GM10248 (cell line): ENCODE measurements at regions not wholly inside any gene's neighbourhood (a gene's known extent, or its start where the extent isn't known, plus 50 kb on each side); places are given as distances from the start of the nearest gene placed in this dataset.

Experiments used
- CTCF ChIA-PET: fragments of 300-600 bp; sonication (Branson Sonifier 250); formaldehyde crosslinking; extraction: SDS; loops from one replicate; lab custom pipeline; 2021; ENCODE audit warnings: antibody characterized with exemption; lab: Yijun Ruan, JAX
- POLR2A ChIA-PET: fragments of 350-650 bp; sonication (Branson Sonifier 250); formaldehyde crosslinking; extraction: SDS; loops from one replicate; lab custom pipeline; 2020; ENCODE audit warnings: antibody characterized with exemption; lab: Yijun Ruan, JAX
- DNase-seq: peaks from one replicate; pipeline ENCODE4 v3.0.0; 2012; ENCODE audit errors: extremely low spot score
- CTCF ChIP-seq: IDR thresholded peaks from 2 replicates; pipeline ENCODE4 v1.5.1; 2012; ENCODE audit warnings: mild to moderate bottlenecking, low read depth; ENCODE audit errors: extremely low read depth, missing control alignments, control extremely low read depth

- no peak for DNase-seq
- ChIA-PET CTCF (interaction anchor here (1.1 to 1.5 kb wide), 3 partner anchors 9 to 41 kb away, joined by 3 read pairs; no protein-coding TSS in a partner anchor), POLR2A (no interaction called here)
- TF ChIP-seq CTCF = no peak
These were observed 319.1 kb upstream of the RGS6 start for GRCh38 chr14:71613168-71613567.

- no peak for DNase-seq
- CTCF ChIA-PET = interaction anchor here (0.8 to 3.0 kb wide), 5 partner anchors 8 to 38 kb away, joined by 3 to 13 read pairs (median 3); no protein-coding TSS in a partner anchor
- POLR2A ChIA-PET = no interaction called here
- TF ChIP-seq CTCF = no peak
These were observed 316.2 kb upstream of the RGS6 start for GRCh38 chr14:71616013-71616412.

- ChIA-PET POLR2A (no interaction called here), CTCF (interaction anchor here (3.0 kb wide), 1 partner anchor 9 kb away, joined by 13 read pairs; no protein-coding TSS in a partner anchor)
- no peak for TF ChIP-seq CTCF
- DNase-seq = no peak
These were observed 314.2 kb upstream of the RGS6 start for GRCh38 chr14:71618047-71618446.

DNA sequence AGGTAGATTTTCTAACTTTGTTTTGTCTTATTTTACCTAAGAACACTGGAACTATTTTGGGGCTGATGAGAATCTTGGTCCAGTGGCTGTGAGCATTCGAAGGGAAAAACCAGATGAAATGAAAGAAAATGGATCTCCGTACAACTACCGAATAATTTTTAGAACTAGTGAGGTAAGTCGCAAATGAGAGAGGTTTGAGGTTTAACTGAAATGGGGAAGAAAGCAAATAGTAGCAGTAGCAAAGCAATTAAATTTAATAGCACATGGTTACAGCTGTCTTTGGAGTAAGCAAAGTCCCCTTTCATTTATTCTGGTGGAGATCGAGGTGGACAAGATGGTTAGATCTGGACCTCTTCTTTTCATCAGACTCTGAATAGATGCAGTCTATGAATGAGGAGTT lies 313.5 kb upstream of the RGS6 start:
- ChIA-PET POLR2A (no interaction called here), CTCF (interaction anchor here (1.2 to 2.5 kb wide), 2 partner anchors 9 to 123 kb away, joined by 3 to 8 read pairs; no protein-coding TSS in a partner anchor)
- TF ChIP-seq CTCF = no peak
- no peak for DNase-seq

- DNase-seq = no peak
- ChIA-PET CTCF (interaction anchor here (1.2 to 2.5 kb wide), 3 partner anchors 10 to 124 kb away, joined by 3 to 8 read pairs (median 6); no protein-coding TSS in a partner anchor), POLR2A (no interaction called here)
- no peak for TF ChIP-seq CTCF
These were observed 312.8 kb upstream of the RGS6 start for GRCh38 chr14:71619472-71619871.

DNA sequence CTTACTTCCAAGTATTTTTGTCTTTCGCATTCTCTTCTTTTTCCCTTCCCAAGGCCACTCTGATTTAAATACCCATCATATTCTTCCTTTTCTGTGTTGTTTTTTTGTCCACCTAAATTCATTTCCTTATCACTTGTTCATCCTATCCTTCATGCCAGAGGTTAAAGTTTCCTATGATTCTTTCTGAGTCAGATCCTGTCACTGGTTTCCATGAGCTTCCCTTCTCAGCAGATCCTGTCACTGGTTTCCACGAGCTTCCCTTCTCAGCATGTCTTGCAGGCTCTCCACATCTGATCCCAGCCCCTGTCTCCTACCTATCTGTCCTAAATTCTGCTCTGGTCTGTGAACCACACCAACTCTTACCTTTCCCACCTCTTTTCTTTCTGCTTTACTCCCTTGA lies 311.8 kb upstream of the RGS6 start:
- ChIA-PET CTCF (interaction anchor here (1.4 to 2.5 kb wide), 3 partner anchors 10 to 26 kb away, joined by 3 to 8 read pairs (median 6); no protein-coding TSS in a partner anchor), POLR2A (no interaction called here)
- no peak for TF ChIP-seq CTCF
- DNase-seq = no peak
